GM19452 (cell line): ENCODE measurements at regions not wholly inside any gene's neighbourhood (a gene's known extent, or its start where the extent isn't known, plus 50 kb on each side); places are given as distances from the start of the nearest gene placed in this dataset.
"Not testable (repeated sequence)": the region's sequence is repeated elsewhere in the genome, so short reads cannot be mapped to it uniquely, and the experiment has no call there.

Experiments
- ATAC-seq: cut with Tn5 transposase; IDR thresholded peaks from one replicate; pipeline ENCODE4 v1.9.1; 2021; ENCODE audit not compliant: unreplicated experiment

DNA sequence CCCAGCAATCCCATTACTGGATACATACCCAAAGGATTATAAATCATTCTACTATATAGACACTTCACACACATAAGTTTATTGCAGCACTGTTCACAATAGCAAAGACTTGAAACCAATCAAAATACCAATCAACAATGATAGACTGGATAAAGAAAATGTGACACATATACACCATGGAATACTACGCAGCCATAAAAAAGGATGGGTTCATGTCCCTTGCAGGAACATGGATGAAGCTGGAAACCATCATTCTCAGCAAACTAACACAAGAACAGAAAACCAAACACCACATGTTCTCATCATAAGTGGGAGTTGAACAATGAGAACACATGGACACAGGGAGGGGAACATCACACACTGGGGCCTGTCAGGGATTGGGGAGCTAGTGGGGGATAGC lies 475.4 kb upstream of the NFIA start:
- not testable (repeated sequence) for ATAC-seq

DNA sequence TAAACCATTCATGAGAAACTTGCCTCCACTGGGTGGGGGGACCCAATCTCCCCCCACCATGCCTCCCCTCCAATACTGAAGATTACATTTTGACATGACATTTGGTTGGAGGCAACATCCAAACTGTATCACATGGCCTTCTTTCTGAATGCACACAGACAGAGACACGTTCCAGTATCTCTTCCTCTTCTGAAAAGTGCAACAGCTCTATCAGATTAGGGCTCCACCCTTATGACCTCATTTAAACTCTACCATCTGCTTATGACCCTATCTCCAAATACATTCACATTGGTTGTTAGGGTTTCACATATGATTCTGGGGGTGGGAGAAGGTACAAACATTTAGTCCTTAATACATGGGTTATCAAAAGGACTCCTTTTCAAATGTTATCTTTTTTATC lies 481.8 kb upstream of the NFIA start:
- no peak for ATAC-seq

DNA sequence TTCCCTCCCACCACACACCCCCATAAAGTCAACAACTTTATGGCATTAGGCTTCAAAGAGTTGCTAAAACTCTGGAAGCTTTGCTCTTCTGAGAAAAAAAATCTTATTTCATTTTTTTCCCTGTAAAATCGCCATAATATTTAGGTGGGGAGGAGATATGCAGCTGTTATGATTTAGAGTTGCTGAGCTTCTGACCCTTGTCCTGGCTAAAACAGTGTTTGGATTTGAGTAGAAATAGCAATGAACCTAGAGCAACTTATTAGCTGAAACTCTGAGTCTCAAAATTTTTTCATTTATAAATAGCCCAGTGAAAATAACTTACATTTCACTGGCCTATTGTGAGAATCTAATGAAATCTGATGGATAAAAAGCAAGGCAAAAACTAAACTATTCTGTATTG lies 482.8 kb upstream of the NFIA start:
- no peak for ATAC-seq

GRCh38 chr1:60598041-60598910 lies 484.1 kb upstream of the NFIA start:
- ATAC-seq = no peak

- ATAC-seq = no peak
Observed at GRCh38 chr1:60596791-60597750, 485.3 kb upstream of the NFIA start.

DNA sequence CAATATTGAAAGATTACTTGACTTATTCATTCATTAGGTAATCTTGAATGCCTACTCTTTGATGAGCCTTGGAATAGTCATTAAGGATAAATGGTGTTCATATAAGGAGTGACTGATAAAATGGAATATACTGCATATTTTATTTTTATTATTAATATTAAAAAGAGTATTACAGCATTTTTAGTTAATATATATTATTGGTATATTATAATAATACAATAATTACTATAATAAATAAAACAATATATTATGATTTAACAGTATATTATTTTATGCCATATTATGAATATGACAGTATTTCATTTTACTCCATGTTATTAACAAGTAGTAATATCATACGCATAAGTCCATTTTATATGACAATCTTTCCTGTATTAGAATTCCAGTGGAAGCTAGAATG lies 490.8 kb upstream of the NFIA start:
- ATAC-seq = no peak

GRCh38 chr1:60589916-60590315 lies 492.4 kb upstream of the NFIA start:
- no peak for ATAC-seq

- ATAC-seq = no peak
Observed at GRCh38 chr1:60589046-60589748, 493.2 kb upstream of the NFIA start.

GRCh38 chr1:60584371-60584770 lies 498.0 kb upstream of the NFIA start:
- no peak for ATAC-seq

DNA sequence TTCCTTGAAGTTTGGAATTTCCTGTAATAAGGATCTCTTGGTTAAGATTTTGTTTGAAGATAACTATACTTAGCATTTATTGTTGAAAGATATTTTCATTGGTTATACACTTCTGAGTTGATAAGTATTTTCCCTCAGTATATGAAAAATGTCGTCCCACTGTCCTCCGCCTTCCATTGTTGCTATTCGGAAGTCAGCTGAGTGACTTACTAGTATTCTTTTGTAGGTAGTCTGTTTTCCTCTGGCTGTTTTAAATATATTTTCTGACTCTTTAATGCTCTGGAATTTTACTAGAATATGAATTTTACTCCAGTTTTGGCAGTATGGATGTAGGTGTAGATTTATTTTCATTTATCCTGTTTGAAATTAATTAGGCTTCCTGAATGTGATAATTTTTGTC lies 498.7 kb upstream of the NFIA start:
- no peak for ATAC-seq

DNA sequence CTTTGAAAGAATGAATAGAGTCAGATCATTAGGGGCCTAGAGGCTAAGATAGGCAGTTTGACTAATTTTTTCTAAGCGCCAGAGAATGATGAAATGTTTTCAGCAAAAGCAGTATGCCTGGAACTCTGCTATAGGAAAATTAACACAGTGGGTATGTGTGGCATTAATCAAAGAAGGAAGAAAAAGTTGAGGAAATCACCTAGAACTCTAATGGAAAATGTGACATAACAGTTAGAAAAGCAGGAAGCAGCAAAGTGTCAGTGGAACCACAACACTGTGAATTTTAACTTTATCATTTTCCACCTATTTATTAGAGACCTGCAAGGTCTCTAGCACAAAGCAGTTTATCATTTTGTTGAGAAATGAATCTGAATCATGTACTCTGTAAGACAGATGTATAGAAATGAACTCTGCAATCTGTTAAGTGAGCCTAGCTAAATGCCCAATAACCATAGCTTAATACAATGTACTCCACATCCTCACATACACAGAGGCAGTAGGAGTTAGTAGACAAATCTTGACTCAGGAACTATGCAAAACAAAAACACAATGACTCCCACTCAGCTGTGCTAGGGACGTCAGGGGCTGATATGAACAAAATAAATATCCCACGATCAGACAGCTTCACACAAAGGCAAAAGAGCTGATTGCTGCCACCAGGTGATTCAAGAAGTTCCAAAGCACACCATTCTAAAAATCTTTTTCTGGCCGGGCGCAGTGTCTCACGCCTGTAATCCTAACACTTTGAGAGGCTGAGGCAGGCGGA lies 500.7 kb upstream of the NFIA start:
- ATAC-seq = no peak

- no peak for ATAC-seq
Observed at GRCh38 chr1:60577029-60577428, 503.5 kb upstream of the C1orf87 start.

DNA sequence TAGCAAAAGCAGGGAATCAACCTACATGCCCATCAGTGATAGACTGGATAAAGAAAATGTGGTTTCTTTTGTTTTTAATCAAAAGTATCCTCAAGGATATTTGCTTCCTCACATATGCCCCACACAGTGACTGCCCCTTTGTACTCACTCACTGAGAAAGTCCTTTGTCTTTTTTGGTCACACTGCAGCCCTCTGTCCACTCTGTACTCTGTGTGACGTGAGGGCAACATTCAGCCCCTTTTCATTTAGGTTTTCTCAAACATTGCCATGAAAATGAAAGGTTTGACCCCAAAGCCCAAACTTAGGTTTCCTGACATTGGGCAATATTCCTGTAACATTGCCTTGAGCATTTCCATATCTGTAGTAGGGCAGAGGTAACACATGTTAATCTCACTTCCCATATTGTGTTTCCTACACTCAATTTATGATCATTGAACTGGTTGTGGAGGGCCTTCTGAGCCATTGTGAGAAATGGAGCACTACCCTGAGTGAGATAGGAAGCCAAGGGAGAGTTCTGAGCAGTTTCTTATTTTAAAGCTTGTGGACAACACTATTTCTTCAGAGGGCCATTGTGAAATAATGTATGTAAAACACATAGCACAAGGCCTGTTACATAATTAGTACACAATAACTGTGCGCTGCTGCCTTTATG lies 501.9 kb upstream of the C1orf87 start:
- no peak for ATAC-seq

GRCh38 chr1:60573726-60574409 lies 500.3 kb upstream of the C1orf87 start:
- no peak for ATAC-seq

GRCh38 chr1:60573121-60573520 lies 499.6 kb upstream of the C1orf87 start:
- no peak for ATAC-seq

GRCh38 chr1:60572378-60572777 lies 498.8 kb upstream of the C1orf87 start:
- ATAC-seq = no peak

DNA sequence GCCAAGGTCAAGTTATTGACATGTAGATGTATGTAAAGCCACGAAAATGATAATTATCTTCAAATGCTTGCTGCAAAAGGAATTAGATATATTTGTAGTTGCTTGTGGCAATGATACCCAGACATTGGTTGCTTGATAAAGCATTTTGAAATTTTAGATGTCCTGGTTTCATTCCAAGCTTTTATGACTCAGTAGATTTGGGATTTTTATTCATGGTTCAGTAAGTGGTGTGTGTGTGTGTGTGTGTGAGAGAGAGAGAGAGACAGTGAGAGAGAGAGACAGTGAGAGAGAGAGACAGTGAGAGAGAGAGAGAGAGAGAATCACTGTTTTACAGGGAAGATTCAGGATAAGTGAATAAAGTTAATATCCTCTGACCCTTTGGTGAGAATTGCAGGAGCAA lies 498.2 kb upstream of the C1orf87 start:
- no peak for ATAC-seq

DNA sequence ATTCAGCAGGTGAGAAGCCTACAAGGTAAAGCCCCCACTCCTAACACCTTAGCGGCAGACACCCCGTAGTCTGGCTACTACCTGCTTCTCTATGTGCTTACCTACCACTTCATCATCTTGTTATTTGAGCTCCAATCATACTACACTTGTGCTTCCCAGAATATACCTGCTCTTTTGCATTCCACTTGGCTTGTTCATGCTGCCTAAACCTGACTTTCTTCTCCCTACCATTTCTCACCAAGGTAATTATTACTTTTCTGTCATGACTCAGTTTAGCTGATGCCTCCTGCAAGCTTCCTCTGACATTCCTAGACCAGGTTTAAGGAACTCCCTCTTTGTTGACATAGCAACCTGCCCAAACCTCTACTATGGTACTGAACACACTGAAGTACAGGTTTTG lies 495.6 kb upstream of the C1orf87 start:
- no peak for ATAC-seq

DNA sequence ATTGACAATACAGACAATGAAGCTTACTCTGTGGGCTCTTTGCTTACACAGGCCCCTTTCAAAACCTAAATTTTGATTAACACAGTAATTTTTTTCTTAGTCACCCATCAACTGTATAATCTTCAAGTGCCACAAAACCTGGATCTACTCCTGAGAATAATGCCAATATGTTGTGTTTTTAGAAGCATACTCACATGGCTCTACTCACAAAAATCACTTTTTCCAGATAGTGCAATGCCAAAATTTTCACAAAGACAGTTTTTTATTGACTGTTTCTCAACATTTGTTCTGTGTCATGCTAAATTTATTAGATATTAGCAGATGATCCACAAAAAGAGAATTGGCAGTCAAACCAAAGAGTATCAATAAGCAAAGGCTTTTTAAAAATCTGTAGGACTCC lies 493.7 kb upstream of the C1orf87 start:
- no peak for ATAC-seq
